HepG2 (cell line): ENCODE measurements at regions not wholly inside any gene's neighbourhood (a gene's known extent, or its start where the extent isn't known, plus 50 kb on each side); places are given as distances from the start of the nearest gene placed in this dataset.

Source experiments
- ATAC-seq: fragments of 200-7000 bp; cut with Tn5 transposase; 3 replicates; pipeline ENCODE4 v1.9.1; 2020; ENCODE audit warnings: mild to moderate bottlenecking, moderate library complexity
- BruUV-seq: library from RNA; stranded (reverse); fragments of 400-500 nt; replicated peaks from 2 replicates; lab custom pipeline; 2021; lab: Mats Ljungman, UMichigan
- CTCF ChIA-PET: fragments of 300-600 bp; formaldehyde crosslinking; extraction: SDS; loops from one replicate; lab custom pipeline; 2021; ENCODE audit warnings: low total read pairs, inconsistent platforms, low intra/inter-chr PET ratio; lab: Yijun Ruan, JAX
- POLR2A ChIA-PET: fragments of 350-600 bp; sonication (Branson Sonifier 250); formaldehyde crosslinking; loops from one replicate; lab custom pipeline; 2020; ENCODE audit warnings: antibody characterized with exemption, inconsistent platforms; lab: Yijun Ruan, JAX
- DNase-seq: peaks from one replicate; pipeline ENCODE4 v3.0.0-alpha.2; 2015; ENCODE audit warnings: low spot score
- FAIRE-seq: peaks from 3 replicates; lab custom pipeline; 2011; peaks lifted over from hg19 to GRCh38; lab: Jason Lieb, UNC
- H2AFZ ChIP-seq: one replicate; pipeline ENCODE4 v1.6.1; 2011; ENCODE audit warnings: low read length, inconsistent platforms
- H3K27ac ChIP-seq: fragments of 300-600 bp; 3 replicates; pipeline ENCODE4 v1.8.0; 2011; ENCODE audit warnings: mixed run types, mild to moderate bottlenecking, mixed read lengths, low read length, inconsistent platforms; ENCODE audit not compliant: insufficient read depth; ENCODE audit errors: extremely low read length
- H3K27me3 ChIP-seq, 2 experiments: fragments of 200-600 bp in 1 of 2; 2 replicates in 1 of 2; 3 replicates in 1 of 2; pipeline versions ENCODE4 v1.6.0 to v1.8.0; 2011; ENCODE audit warnings: low read length in 2 of 2, mild to moderate bottlenecking in 2 of 2, moderate library complexity in 2 of 2, inconsistent platforms in 1 of 2; ENCODE audit not compliant: insufficient read depth in 2 of 2, control insufficient read depth in 1 of 2
- H3K36me3 ChIP-seq, 2 experiments: fragments of 200-600 bp in 1 of 2; replicated peaks in 1 of 2; 2 replicates in 1 of 2; 3 replicates in 1 of 2; pipeline versions ENCODE4 v1.5.1 to v1.8.0; 2011; ENCODE audit warnings: low read length in 2 of 2, inconsistent platforms in 1 of 2; ENCODE audit not compliant: insufficient read depth in 2 of 2, control insufficient read depth in 1 of 2
- H3K4me1 ChIP-seq: 2 replicates; pipeline ENCODE4 v1.5.1; 2012; ENCODE audit warnings: low read length, inconsistent platforms; ENCODE audit not compliant: insufficient read depth
- H3K4me2 ChIP-seq: 2 replicates; pipeline ENCODE4 v1.6.0; 2011; ENCODE audit warnings: low read depth, low read length, inconsistent platforms
- H3K4me3 ChIP-seq, 3 experiments: fragments of 200-600 bp in 1 of 3; sonication (generic), shearing (Covaris generic) in 1 of 3; replicated peaks in 1 of 3; 2 replicates each; pipeline ENCODE4 v1.5.1; 2011 to 2016; ENCODE audit warnings: low read length in 3 of 3, inconsistent platforms in 2 of 3, low read depth in 2 of 3, mild to moderate bottlenecking in 2 of 3, control low read depth in 1 of 3, mixed read lengths in 1 of 3; ENCODE audit not compliant: insufficient read depth in 1 of 3
- H3K79me2 ChIP-seq: one replicate; pipeline ENCODE4 v1.6.1; 2011; ENCODE audit warnings: low read length, inconsistent platforms; ENCODE audit not compliant: insufficient read depth
- H3K9ac ChIP-seq: 2 replicates; pipeline ENCODE4 v1.6.0; 2011; ENCODE audit warnings: mild to moderate bottlenecking, low read depth, low read length, inconsistent platforms; ENCODE audit not compliant: insufficient read depth
- H3K9me3 ChIP-seq: 2 replicates; pipeline ENCODE4 v1.5.1; 2012; ENCODE audit warnings: mild to moderate bottlenecking, low read length
- H4K20me1 ChIP-seq: 2 replicates; pipeline ENCODE4 v1.6.0; 2011; ENCODE audit warnings: inconsistent platforms, mild to moderate bottlenecking, low read length, moderate library complexity; ENCODE audit not compliant: insufficient read depth
- CEBPZ ChIP-seq: IDR thresholded peaks from 2 replicates; pipeline ENCODE4 v1.6.1; 2012; ENCODE audit warnings: low read length, improper control_type of control experiment
- FIP1L1 ChIP-seq: fragments of 200-400 bp; formaldehyde crosslinking; IDR thresholded peaks from 2 replicates; pipeline ENCODE4 v1.6.1; 2018; ENCODE audit warnings: low read depth, mild to moderate bottlenecking, low read length, moderate library complexity, borderline replicate concordance; ENCODE audit not compliant: insufficient read depth
- SOX13 ChIP-seq, 3 experiments: fragments of 450-650 bp in 1 of 3; sonication (generic) in 1 of 3; formaldehyde crosslinking in 1 of 3; IDR thresholded peaks in 2 of 3; conservative IDR thresholded peaks in 1 of 3; 2 replicates each; pipeline versions ENCODE4 v1.5.0 to v1.6.1; 2016 to 2020; ENCODE audit warnings: antibody characterized with exemption in 1 of 3, mild to moderate bottlenecking in 1 of 3, missing compliant biosample characterization in 1 of 3, missing genetic modification reagents in 1 of 3, moderate library complexity in 1 of 3
- SOX5 ChIP-seq: IDR thresholded peaks from 2 replicates; pipeline ENCODE4 v1.6.1; 2016; ENCODE audit warnings: borderline replicate concordance
- ZNF256 ChIP-seq: sonication (generic); formaldehyde crosslinking; conservative IDR thresholded peaks from 2 replicates; pipeline ENCODE4 v1.4.0; 2020; ENCODE audit warnings: missing genetic modification reagents
- WGBS: methylation state at CpG from one replicate; pipeline ENCODE4 v1.1.6; 2017; ENCODE audit warnings: low lambda C conversion rate; 5-methylcytosine and 5-hydroxymethylcytosine counted together
- in situ Hi-C: cut with HindIII; loops from 2 replicates; pipeline ENCODE4 v1.10.0; 2017; ENCODE audit warnings: low pct_unique_long_range_greater_than_20kb; ENCODE audit not compliant: extremely low pct_ligation_motif_present
- intact Hi-C: fragments of 100-400 bp; cut with micrococcal nuclease; formaldehyde crosslinking; loops from one replicate; pipeline ENCODE4 v1.10.0; 2022; ENCODE audit not compliant: unreplicated experiment

- DNase-seq: no peak
- POLR2A ChIA-PET: no interaction called here
- H3K4me1 ChIP-seq: no peaks in the 10 kb centered on the region
- H3K27me3 ChIP-seq: no peaks in the 10 kb centered on the region; a peak in 1 of 5 replicates
- CTCF ChIA-PET: no interaction called here
- WGBS: 0% methylated on average over 2 of the region's 2 CpGs
- no peak overlapping the region for H2AFZ ChIP-seq
- no peak overlapping the region for H3K9ac ChIP-seq
- FAIRE-seq: no peak
- in situ Hi-C loops (no loop called here), intact Hi-C loops (no loop called here)
- H3K36me3 ChIP-seq: no peaks in the 10 kb centered on the region
- no peak overlapping the region for H3K4me3 ChIP-seq
- no peak overlapping the region for H3K27ac ChIP-seq
- no peak for ATAC-seq
- TF ChIP-seq CEBPZ (no peak), ZNF256 (CRISPR knock-in tag) (no peak)
- H4K20me1 ChIP-seq: no peaks in the 10 kb centered on the region
- H3K4me2 ChIP-seq: no peak overlapping the region
- no peaks in the 10 kb centered on the region for H3K9me3 ChIP-seq
- H3K79me2 ChIP-seq: no peaks in the 10 kb centered on the region
- BruUV-seq: no TSS peak
These were observed 849.4 kb upstream of the CXADR start for GRCh38 chr21:16663436-16663835.

GRCh38 chr21:16667395-16667794 is 845.4 kb upstream of the CXADR start:
- ChIA-PET POLR2A (no interaction called here), CTCF (no interaction called here)
- ATAC-seq: peak; percentile 86
- no peak for FAIRE-seq
- no peaks in the 10 kb centered on the region for H3K9me3 ChIP-seq
- no peak overlapping the region for H2AFZ ChIP-seq
- H4K20me1 ChIP-seq: no peaks in the 10 kb centered on the region
- H3K36me3 ChIP-seq: no peaks in the 10 kb centered on the region
- BruUV-seq: no TSS peak
- in situ Hi-C loops: no loop called here
- no peaks in the 10 kb centered on the region for H3K79me2 ChIP-seq
- intact Hi-C loops: no loop called here
- no peak overlapping the region for H3K4me3 ChIP-seq
- H3K9ac ChIP-seq: no peak overlapping the region
- no peaks in the 10 kb centered on the region for H3K4me1 ChIP-seq
- TF ChIP-seq SOX13 (IDR thresholded peaks at IDR 0.05): no peak
- TF ChIP-seq SOX13 (CRISPR knock-in tag; conservative IDR thresholded peaks at IDR 0.05 in 1 of 2, IDR thresholded peaks at IDR 0.05 in 1 of 2): peak in 1 of 2 experiments; percentile 29; a peak in 1 of 4 replicates
- TF ChIP-seq FIP1L1: no peak
- peak; percentile 60; the same call in 1 of the 2 replicates for TF ChIP-seq SOX5 (CRISPR knock-in tag)
- H3K4me2 ChIP-seq: no peak overlapping the region
- H3K27me3 ChIP-seq: no peaks in the 10 kb centered on the region
- WGBS: 19% methylated on average over 2 of the region's 2 CpGs
- no peak overlapping the region for H3K27ac ChIP-seq
- DNase-seq: peak; percentile 10
